A549 (cell line): ENCODE measurements at regions not wholly inside any gene's neighbourhood (a gene's known extent, or its start where the extent isn't known, plus 50 kb on each side); places are given as distances from the start of the nearest gene placed in this dataset.

Experiments used
- CEBPB ChIP-seq, 2 experiments: fragments of >200 bp in 1 of 2; sonication (Bioruptor Twin) in 1 of 2; formaldehyde crosslinking in 1 of 2; IDR thresholded peaks; 2 replicates each; pipeline ENCODE4 v1.6.1; 2012 to 2016
- EHMT2 ChIP-seq: fragments of 200-600 bp; sonication (generic); IDR thresholded peaks from 2 replicates; pipeline ENCODE4 v1.6.1; 2016; ENCODE audit warnings: antibody characterized with exemption, low read depth, mild to moderate bottlenecking, moderate library complexity
- EP300 ChIP-seq, 2 experiments: fragments of >200 bp; sonication (Bioruptor Twin); formaldehyde crosslinking; IDR thresholded peaks; 2 replicates in 1 of 2; 3 replicates in 1 of 2; pipeline ENCODE4 v1.6.1; 2016 to 2017
- KDM5A ChIP-seq: fragments of 200-600 bp; sonication (generic); IDR thresholded peaks from 2 replicates; pipeline ENCODE4 v1.6.1; 2016; ENCODE audit warnings: antibody characterized with exemption, mild to moderate bottlenecking
- MAFK ChIP-seq: fragments of 450-650 bp; IDR thresholded peaks from 2 replicates; pipeline ENCODE4 v1.6.1; 2014; ENCODE audit not compliant: partially characterized antibody
- MAZ ChIP-seq: fragments of 150-350 bp; IDR thresholded peaks from 2 replicates; pipeline ENCODE4 v1.6.1; 2014; ENCODE audit warnings: antibody characterized with exemption, low read depth, low read length, borderline replicate concordance
- NFE2L2 ChIP-seq: fragments of 150-350 bp; conservative IDR thresholded peaks from 2 replicates; pipeline ENCODE4 v1.6.1; 2014; ENCODE audit warnings: low read length
- NR3C1 ChIP-seq: fragments of >200 bp; sonication (Bioruptor Twin); formaldehyde crosslinking; IDR thresholded peaks from 3 replicates; pipeline ENCODE4 v1.6.1; 2017
- POLR2A ChIP-seq: IDR thresholded peaks from 2 replicates; pipeline ENCODE4 v1.6.1; 2012; ENCODE audit warnings: mild to moderate bottlenecking, low read length
- RAD21 ChIP-seq, 2 experiments: fragments of >200 bp in 1 of 2; sonication (Bioruptor Twin) in 1 of 2; formaldehyde crosslinking in 1 of 2; IDR thresholded peaks in 1 of 2; conservative IDR thresholded peaks in 1 of 2; 2 replicates in 1 of 2; 3 replicates in 1 of 2; pipeline ENCODE4 v1.6.1; 2012 to 2018; ENCODE audit warnings: inconsistent platforms in 1 of 2
- SMC3 ChIP-seq: fragments of >200 bp; sonication (Bioruptor Twin); formaldehyde crosslinking; IDR thresholded peaks from 3 replicates; pipeline ENCODE4 v1.6.1; 2018; ENCODE audit warnings: inconsistent platforms
- TF ChIP-seq, protein P1 (sequence below): fragments of >200 bp; sonication (Bioruptor Twin); formaldehyde crosslinking; IDR thresholded peaks from 3 replicates; pipeline ENCODE4 v1.5.1; 2016

GRCh38 chr6:87949194-87949593 is 98.4 kb upstream of the SPACA1 start:
- TF ChIP-seq, protein P1, sequence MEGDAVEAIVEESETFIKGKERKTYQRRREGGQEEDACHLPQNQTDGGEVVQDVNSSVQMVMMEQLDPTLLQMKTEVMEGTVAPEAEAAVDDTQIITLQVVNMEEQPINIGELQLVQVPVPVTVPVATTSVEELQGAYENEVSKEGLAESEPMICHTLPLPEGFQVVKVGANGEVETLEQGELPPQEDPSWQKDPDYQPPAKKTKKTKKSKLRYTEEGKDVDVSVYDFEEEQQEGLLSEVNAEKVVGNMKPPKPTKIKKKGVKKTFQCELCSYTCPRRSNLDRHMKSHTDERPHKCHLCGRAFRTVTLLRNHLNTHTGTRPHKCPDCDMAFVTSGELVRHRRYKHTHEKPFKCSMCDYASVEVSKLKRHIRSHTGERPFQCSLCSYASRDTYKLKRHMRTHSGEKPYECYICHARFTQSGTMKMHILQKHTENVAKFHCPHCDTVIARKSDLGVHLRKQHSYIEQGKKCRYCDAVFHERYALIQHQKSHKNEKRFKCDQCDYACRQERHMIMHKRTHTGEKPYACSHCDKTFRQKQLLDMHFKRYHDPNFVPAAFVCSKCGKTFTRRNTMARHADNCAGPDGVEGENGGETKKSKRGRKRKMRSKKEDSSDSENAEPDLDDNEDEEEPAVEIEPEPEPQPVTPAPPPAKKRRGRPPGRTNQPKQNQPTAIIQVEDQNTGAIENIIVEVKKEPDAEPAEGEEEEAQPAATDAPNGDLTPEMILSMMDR = no peak
- TF ChIP-seq MAFK (no peak), NR3C1 (no peak), POLR2A (no peak), EP300 (IDR thresholded peaks at IDR 0.05) (no peak), MAZ (no peak), EHMT2 (no peak), NFE2L2 (no peak), SMC3 (no peak), KDM5A (no peak), CEBPB (IDR thresholded peaks at IDR 0.05) (no peak), RAD21 (conservative IDR thresholded peaks at IDR 0.05 in 1 of 2, IDR thresholded peaks at IDR 0.05 in 1 of 2) (no peak)
